ENCODE measurements at regions not wholly inside any gene's neighbourhood (a gene's known extent, or its start where the extent isn't known, plus 50 kb on each side); places are given as distances from the start of the nearest gene placed in this dataset.

DNA sequence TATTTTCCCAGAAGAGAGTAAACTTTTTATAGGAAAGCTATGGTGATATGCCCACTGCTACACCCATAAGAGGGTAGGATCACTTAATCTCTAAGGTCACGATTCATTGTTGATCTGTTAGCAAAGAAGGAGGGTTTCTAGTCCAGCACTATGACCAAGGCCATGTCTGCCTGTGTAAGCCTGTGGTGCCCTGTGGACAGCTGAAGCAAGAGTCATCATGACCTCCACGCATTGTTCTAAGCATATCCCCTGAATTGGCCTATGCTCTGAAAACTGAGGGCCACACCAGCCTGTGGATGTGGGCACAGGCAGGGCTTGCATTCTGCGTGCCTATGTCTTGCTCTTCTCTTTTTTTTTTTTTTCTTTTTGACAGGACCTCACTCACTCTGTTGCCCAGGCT is 89.8 kb upstream of the SMIM21 start:
- Mint-ChIP-seq H3K4me1 (ENCODE audit: low read depth) (no peaks in the 10 kb centered on the region), H3K27ac (no peak overlapping the region), H3K27me3 (ENCODE audit: low read depth) (peaks cover 2% of the 10 kb centered on the region), H3K9me3 (ENCODE audit: insufficient read depth) (no peaks in the 10 kb centered on the region), H3K36me3 (ENCODE audit: low read depth) (no peaks in the 10 kb centered on the region), H3K4me3 (no peak overlapping the region)
- CTCF ChIA-PET = no interaction called here
- DNase-seq = no peak
- POLR2A ChIA-PET = no interaction called here
- no peak for ATAC-seq

DNA sequence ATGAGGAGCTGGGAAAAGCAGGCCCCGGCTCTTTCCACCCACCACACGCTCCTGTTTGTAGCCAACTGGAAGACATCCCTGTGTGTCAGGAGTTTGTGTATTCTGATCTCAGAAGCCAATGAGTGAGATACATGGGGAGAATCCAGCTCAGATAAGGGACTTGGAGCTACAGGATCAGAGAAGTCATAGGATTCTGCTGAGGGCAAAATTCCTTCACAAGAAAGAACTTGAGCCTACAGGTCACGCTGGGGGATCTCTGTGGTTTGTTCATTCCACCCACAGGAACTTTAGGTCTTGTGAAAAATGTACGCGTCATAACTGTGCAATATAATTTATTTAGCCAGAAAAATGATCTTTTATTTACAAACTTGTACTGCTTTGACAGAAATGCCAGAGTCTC is 80.1 kb upstream of the SMIM21 start:
- no peak overlapping the region for H3K4me3 Mint-ChIP-seq
- peaks cover 7% of the 10 kb centered on the region for H3K27me3 Mint-ChIP-seq (ENCODE audit: low read depth)
- ATAC-seq (no peak), DNase-seq (no peak)
- CTCF ChIA-PET = no interaction called here
- no peak overlapping the region for H3K27ac Mint-ChIP-seq
- no peaks in the 10 kb centered on the region for H3K9me3 Mint-ChIP-seq (ENCODE audit: insufficient read depth)
- no peaks in the 10 kb centered on the region for H3K36me3 Mint-ChIP-seq (ENCODE audit: low read depth)
- POLR2A ChIA-PET = no interaction called here
- H3K4me1 Mint-ChIP-seq (ENCODE audit: low read depth) = no peaks in the 10 kb centered on the region

DNA sequence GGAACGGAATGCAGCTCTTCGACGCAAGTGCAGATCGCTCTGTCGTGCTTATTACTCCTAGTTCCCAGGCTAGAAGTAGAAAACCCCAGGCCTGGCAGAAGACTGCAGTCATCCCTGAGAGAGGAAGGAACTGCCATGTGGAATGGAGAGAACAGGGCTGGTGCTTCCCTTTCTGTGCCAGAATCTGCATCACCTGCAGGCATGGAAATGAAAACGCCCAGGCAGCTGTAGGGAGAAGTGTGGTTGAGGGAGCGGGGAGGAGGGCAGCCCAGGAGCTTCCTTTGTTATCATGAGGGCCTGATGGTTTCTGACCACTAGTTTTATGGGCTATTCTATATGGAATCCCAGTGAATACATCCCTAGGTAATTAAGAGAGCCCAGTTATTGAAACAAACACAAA is 79.4 kb upstream of the SMIM21 start:
- ChIA-PET POLR2A (no interaction called here), CTCF (no interaction called here)
- no peaks in the 10 kb centered on the region for H3K9me3 Mint-ChIP-seq (ENCODE audit: insufficient read depth)
- H3K36me3 Mint-ChIP-seq (ENCODE audit: low read depth) = no peaks in the 10 kb centered on the region
- H3K4me1 Mint-ChIP-seq (ENCODE audit: low read depth) = no peaks in the 10 kb centered on the region
- no peak overlapping the region for H3K4me3 Mint-ChIP-seq
- peaks cover 8% of the 10 kb centered on the region for H3K27me3 Mint-ChIP-seq (ENCODE audit: low read depth)
- DNase-seq (no peak), ATAC-seq (no peak)
- no peak overlapping the region for H3K27ac Mint-ChIP-seq

DNA sequence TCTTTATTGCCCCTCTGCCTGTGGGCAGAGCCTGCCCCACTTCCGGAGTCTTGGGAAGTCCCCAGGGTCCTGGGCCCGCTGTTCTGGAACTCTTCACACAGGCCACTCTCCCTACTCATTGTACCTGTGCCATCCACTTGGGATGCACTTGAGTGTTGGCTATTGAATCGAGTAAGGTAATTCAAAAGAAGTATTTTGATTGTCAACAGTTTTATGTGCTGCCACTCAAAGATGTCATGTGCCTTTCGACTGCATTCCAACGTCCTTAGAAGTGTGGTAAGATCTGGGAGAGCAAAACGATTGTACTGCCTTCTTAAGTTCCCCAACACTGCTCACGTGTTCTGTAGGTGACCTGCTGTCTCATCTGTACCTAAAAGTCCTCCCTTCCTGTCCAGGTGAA is 77.0 kb upstream of the SMIM21 start:
- Mint-ChIP-seq H3K36me3 (ENCODE audit: low read depth) (no peaks in the 10 kb centered on the region), H3K4me1 (ENCODE audit: low read depth) (no peaks in the 10 kb centered on the region), H3K27ac (no peak overlapping the region), H3K27me3 (ENCODE audit: low read depth) (peaks cover 12% of the 10 kb centered on the region), H3K4me3 (no peak overlapping the region), H3K9me3 (ENCODE audit: insufficient read depth) (no peaks in the 10 kb centered on the region)
- DNase-seq (no peak), ATAC-seq (no peak)
- POLR2A ChIA-PET = no interaction called here
- CTCF ChIA-PET = no interaction called here

DNA sequence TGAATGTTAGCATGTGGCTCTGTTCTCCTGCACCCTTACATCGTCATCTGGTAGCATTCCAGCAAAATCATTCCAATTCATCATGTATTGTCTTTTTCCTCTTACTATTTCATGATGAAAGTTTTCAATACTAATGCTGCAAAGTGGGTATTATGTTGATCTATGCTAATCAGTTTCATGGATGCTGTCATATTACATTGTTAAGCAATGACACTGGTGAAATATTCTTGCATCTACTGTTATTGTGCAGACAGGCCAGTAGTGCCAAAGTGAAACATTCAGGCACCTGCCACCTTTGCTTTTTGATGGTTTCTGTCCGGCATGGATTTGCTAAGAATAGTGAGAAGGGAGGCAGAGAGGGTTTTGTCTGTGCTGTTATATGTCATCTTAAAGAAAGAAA is 76.1 kb upstream of the SMIM21 start:
- ChIA-PET CTCF (interaction anchor here (0.8 kb wide), 1 partner anchor 704 kb away, joined by 3 read pairs; no protein-coding TSS in a partner anchor), POLR2A (no interaction called here)
- Mint-ChIP-seq H3K4me3 (no peak overlapping the region), H3K36me3 (ENCODE audit: low read depth) (no peaks in the 10 kb centered on the region), H3K4me1 (ENCODE audit: low read depth) (no peaks in the 10 kb centered on the region), H3K27me3 (ENCODE audit: low read depth) (peaks cover 18% of the 10 kb centered on the region), H3K27ac (no peak overlapping the region), H3K9me3 (ENCODE audit: insufficient read depth) (no peaks in the 10 kb centered on the region)
- DNase-seq (no peak), ATAC-seq (no peak)

DNA sequence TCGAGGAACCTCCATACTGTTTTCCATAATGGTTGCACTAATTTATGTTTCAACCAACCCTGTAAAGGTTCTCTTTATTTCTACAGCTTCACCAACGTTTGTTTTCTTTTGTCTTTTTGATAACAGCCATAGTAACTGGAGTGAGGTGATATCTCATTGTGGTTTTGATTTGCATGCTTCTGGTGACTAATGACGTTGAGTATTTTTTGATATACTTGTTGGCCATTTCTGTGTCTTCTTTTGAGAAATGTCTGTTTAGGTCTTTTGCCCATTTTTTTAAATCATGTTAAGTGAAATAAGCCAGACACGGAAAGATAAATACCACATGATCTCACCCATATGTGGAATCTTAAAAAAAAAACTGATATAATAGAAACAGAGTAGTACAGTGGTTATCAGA is 74.8 kb upstream of the SMIM21 start:
- POLR2A ChIA-PET = no interaction called here
- ATAC-seq (no peak), DNase-seq (no peak)
- H3K4me1 Mint-ChIP-seq (ENCODE audit: low read depth) = no peaks in the 10 kb centered on the region
- no peaks in the 10 kb centered on the region for H3K36me3 Mint-ChIP-seq (ENCODE audit: low read depth)
- CTCF ChIA-PET = no interaction called here
- H3K9me3 Mint-ChIP-seq (ENCODE audit: insufficient read depth) = no peaks in the 10 kb centered on the region
- no peak overlapping the region for H3K27ac Mint-ChIP-seq
- no peak overlapping the region for H3K4me3 Mint-ChIP-seq
- peaks cover 18% of the 10 kb centered on the region for H3K27me3 Mint-ChIP-seq (ENCODE audit: low read depth)

DNA sequence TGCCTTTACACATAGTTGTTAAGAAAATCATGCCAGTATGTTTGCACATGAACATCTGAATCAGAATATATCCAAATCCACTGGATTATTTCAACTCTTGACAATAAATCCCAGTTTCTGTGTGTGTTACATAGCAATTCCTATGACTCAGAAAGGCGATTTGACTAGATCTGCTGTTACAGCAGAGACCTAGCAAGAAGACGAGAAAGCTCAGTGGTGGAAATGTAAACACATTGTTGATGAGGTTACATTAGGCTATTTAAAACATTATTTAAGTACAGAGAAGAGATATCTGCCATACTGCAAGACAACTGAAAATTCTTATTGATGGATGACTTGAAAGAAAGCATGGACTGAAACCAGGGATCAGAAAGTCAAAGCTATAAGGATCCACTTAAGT is 73.0 kb upstream of the SMIM21 start:
- Mint-ChIP-seq H3K36me3 (ENCODE audit: low read depth) (no peaks in the 10 kb centered on the region), H3K27me3 (ENCODE audit: low read depth) (peaks cover 18% of the 10 kb centered on the region), H3K4me3 (no peak overlapping the region), H3K27ac (no peak overlapping the region), H3K4me1 (ENCODE audit: low read depth) (no peaks in the 10 kb centered on the region), H3K9me3 (ENCODE audit: insufficient read depth) (no peaks in the 10 kb centered on the region)
- CTCF ChIA-PET = no interaction called here
- ATAC-seq (no peak), DNase-seq (no peak)
- POLR2A ChIA-PET = no interaction called here

DNA sequence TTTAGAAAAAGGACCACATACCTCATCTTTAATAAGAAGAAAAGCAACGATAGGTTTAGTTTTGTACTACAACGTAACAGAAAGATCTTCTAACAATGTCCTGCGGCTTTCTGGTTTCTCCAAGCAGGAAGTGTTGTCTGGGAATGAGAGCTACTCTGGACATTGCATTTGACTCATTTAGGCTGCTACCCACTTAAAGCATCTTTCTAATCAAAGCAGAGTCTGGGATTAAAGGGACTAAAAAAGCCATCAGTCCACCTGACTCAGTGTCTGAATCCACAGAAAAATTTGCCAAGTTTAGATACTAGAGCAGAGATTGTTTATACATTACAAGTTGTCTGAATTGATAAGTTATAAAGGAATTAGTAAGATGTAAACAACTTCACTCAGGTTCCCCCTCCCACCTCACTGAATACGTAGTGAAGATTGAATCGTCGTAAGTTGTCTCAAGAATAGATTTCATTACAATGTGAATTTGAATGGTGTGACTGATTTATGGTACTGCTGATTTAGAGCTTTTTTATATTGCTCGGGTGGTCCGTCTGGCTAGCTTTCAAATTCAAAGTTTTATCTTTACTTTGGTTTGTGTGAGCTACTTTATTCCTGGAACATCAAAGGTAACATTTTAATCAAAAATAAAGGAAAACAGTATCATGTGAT is 70.2 kb upstream of the SMIM21 start:
- Mint-ChIP-seq H3K27ac (no peak overlapping the region), H3K4me1 (ENCODE audit: low read depth) (no peaks in the 10 kb centered on the region), H3K4me3 (no peak overlapping the region), H3K9me3 (ENCODE audit: insufficient read depth) (no peaks in the 10 kb centered on the region), H3K36me3 (ENCODE audit: low read depth) (no peaks in the 10 kb centered on the region), H3K27me3 (ENCODE audit: low read depth) (peaks cover 11% of the 10 kb centered on the region)
- CTCF ChIA-PET = no interaction called here
- no peak for ATAC-seq
- no peak for DNase-seq
- POLR2A ChIA-PET = no interaction called here

DNA sequence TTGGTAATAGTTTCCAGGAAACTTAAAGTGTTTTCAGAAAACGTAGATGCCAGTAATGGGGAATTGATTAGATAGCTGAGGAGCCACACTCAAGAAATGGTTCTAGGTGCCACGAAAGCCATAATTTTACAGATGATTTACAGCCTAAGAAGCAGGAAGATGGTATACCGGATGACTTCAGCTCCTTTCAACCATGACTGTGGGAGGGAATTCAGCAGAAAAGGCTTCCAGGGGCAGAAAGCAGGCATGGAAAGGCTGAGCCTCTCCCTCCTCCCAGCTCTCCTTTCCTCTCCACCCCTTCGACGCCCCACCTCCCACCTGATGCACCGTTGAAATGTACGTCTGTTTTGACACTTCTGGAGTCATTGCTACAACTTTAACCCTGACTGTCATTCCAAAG is 68.6 kb upstream of the SMIM21 start:
- no peak for DNase-seq
- H3K27me3 Mint-ChIP-seq (ENCODE audit: low read depth) = peaks cover 9% of the 10 kb centered on the region
- no peaks in the 10 kb centered on the region for H3K36me3 Mint-ChIP-seq (ENCODE audit: low read depth)
- H3K27ac Mint-ChIP-seq = no peak overlapping the region
- H3K9me3 Mint-ChIP-seq (ENCODE audit: insufficient read depth) = no peaks in the 10 kb centered on the region
- no peak for ATAC-seq
- no peak overlapping the region for H3K4me3 Mint-ChIP-seq
- H3K4me1 Mint-ChIP-seq (ENCODE audit: low read depth) = no peaks in the 10 kb centered on the region
- CTCF ChIA-PET = interaction anchor here (1.4 kb wide), 1 partner anchor 17 kb away, joined by 3 read pairs; no protein-coding TSS in a partner anchor
- POLR2A ChIA-PET = no interaction called here

DNA sequence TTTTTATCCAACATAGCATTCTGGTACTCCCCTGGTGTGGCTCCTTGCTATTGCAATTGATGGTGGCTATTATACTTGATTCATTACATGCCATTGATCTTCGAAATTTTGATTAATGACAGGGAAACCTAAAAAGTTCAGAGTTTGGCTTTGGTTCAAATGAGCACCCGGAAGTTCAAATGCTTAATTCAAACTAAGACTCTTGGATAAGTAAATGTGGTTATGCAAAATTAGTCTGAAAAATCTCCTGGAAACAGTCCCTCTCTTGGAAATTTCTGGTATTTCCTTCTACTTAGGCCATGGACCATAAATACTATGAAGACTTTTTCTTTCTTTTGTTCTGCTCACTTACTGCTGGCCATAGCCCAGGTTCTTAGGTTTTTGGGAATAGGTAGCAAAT is 65.3 kb upstream of the SMIM21 start:
- no peaks in the 10 kb centered on the region for H3K36me3 Mint-ChIP-seq (ENCODE audit: low read depth)
- H3K4me1 Mint-ChIP-seq (ENCODE audit: low read depth) = no peaks in the 10 kb centered on the region
- no peak overlapping the region for H3K4me3 Mint-ChIP-seq
- ChIA-PET POLR2A (no interaction called here), CTCF (no interaction called here)
- ATAC-seq (no peak), DNase-seq (no peak)
- peaks cover 5% of the 10 kb centered on the region for H3K27me3 Mint-ChIP-seq (ENCODE audit: low read depth)
- no peaks in the 10 kb centered on the region for H3K9me3 Mint-ChIP-seq (ENCODE audit: insufficient read depth)
- H3K27ac Mint-ChIP-seq = no peak overlapping the region

DNA sequence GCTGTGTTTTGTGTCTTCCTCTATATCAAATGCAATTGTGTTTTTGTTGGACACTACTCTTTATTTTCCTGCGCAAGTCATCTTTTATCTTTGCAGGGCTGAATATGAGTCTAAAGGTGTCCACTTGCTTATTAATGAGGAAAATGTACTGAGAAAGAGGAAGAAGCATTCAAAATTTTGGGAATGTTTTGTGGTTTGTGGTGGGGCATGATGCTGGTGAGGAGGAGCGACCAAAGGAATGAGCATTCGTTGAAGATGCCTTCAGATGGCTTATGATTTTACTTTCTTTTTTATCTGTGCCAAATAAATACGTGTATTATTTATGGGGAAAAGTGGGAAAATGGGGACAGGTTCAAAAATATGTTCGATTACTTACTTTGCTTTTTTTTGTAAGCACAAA is 63.9 kb upstream of the SMIM21 start:
- Mint-ChIP-seq H3K9me3 (ENCODE audit: insufficient read depth) (no peaks in the 10 kb centered on the region), H3K4me3 (no peak overlapping the region), H3K36me3 (ENCODE audit: low read depth) (no peaks in the 10 kb centered on the region), H3K27ac (no peak overlapping the region), H3K27me3 (ENCODE audit: low read depth) (peaks cover 5% of the 10 kb centered on the region), H3K4me1 (ENCODE audit: low read depth) (no peaks in the 10 kb centered on the region)
- ChIA-PET POLR2A (no interaction called here), CTCF (no interaction called here)
- DNase-seq (no peak), ATAC-seq (no peak)

DNA sequence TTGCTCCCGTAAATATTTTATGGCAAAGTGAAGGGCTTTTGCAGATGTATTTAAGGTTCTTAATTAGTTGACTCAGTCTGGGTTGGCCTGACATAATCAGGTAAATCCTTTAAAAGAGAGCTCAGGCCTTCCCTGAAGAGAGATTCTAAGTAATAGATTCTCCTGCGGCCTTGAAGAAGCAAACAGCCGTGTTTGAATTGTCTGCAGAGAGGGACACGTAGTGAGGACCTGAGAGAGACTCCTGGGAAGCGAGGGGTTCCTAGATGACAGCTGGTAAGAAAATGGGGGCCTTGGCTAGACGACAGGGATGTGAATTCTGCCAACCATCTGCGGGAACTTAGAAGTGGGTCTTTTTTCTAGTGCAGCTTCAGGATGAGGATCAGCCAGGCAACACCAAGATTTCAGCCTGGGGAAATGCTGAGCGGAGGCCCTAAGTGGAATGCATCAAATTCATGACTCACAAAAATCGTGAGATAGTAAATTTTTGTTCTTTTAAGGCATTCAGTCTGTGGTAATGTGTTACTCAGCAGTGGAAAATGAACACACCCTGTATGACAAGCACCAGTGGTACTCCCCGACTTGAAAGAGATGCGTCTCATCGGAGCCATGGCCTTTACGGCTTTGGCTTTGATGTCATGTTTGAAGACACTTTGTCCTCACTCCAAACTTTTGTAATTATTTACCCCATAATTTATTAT is 62.1 kb upstream of the SMIM21 start:
- DNase-seq (no peak), ATAC-seq (no peak)
- Mint-ChIP-seq H3K36me3 (ENCODE audit: low read depth) (no peaks in the 10 kb centered on the region), H3K4me3 (no peak overlapping the region), H3K27ac (no peak overlapping the region), H3K9me3 (ENCODE audit: insufficient read depth) (peaks cover 4% of the 10 kb centered on the region), H3K27me3 (ENCODE audit: low read depth) (peaks cover 12% of the 10 kb centered on the region), H3K4me1 (ENCODE audit: low read depth) (no peaks in the 10 kb centered on the region)
- ChIA-PET POLR2A (no interaction called here), CTCF (no interaction called here)

DNA sequence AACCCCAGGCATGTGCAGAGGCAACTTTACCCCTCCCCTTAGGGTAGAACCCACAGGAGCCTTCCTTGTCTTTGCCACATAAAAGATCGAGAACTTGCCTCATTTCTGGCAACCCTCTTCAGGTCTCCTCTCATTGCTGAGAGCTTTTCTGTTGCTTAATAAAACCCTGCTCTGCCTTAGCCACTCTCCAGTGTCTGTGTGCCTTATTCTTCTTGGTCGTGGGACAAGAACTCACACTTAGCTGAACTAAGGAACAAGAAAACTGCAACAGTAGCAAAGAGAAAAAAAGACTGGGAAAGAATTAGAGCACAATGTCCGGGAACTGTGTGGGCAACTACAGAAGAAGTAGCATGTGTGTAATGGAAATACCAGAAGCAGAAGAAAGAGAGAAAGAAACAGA is 56.2 kb upstream of the SMIM21 start:
- CTCF ChIA-PET = no interaction called here
- H3K27me3 Mint-ChIP-seq (ENCODE audit: low read depth) = peaks cover 22% of the 10 kb centered on the region

More for the DNA sequence above, 56.2 kb upstream of the SMIM21 start:
- Mint-ChIP-seq H3K9me3 (ENCODE audit: insufficient read depth) (peaks cover 4% of the 10 kb centered on the region), H3K4me1 (ENCODE audit: low read depth) (no peaks in the 10 kb centered on the region), H3K4me3 (no peak overlapping the region), H3K27ac (no peak overlapping the region), H3K36me3 (ENCODE audit: low read depth) (no peaks in the 10 kb centered on the region)
- DNase-seq = no peak
- POLR2A ChIA-PET = no interaction called here
- ATAC-seq = no peak
